Glutamatergic neuron (in vitro differentiated cells): ENCODE measurements at regions not wholly inside any gene's neighbourhood (a gene's known extent, or its start where the extent isn't known, plus 50 kb on each side); places are given as distances from the start of the nearest gene placed in this dataset.

Source experiments
- DNase-seq: peaks from one replicate; pipeline ENCODE4 v3.0.0; 2022
- H3K27ac Mint-ChIP-seq: one replicate; pipeline ENCODE4 v1.8.0; 2020; ENCODE audit warnings: mild to moderate bottlenecking, mixed read lengths, inconsistent platforms; ENCODE audit not compliant: unreplicated experiment
- H3K27me3 Mint-ChIP-seq: one replicate; pipeline ENCODE4 v1.8.0; 2020; ENCODE audit warnings: mild to moderate bottlenecking, moderate library complexity, mixed read lengths, inconsistent platforms; ENCODE audit not compliant: unreplicated experiment
- H3K36me3 Mint-ChIP-seq: one replicate; pipeline ENCODE4 v1.8.0; 2020; ENCODE audit warnings: mild to moderate bottlenecking, mixed read lengths, inconsistent platforms; ENCODE audit not compliant: unreplicated experiment
- H3K4me1 Mint-ChIP-seq: one replicate; pipeline ENCODE4 v1.8.0; 2020; ENCODE audit warnings: mild to moderate bottlenecking, low read depth, mixed read lengths, inconsistent platforms; ENCODE audit not compliant: unreplicated experiment
- H3K4me3 Mint-ChIP-seq: one replicate; pipeline ENCODE4 v1.8.0; 2020; ENCODE audit warnings: mild to moderate bottlenecking, mixed read lengths, inconsistent platforms; ENCODE audit not compliant: unreplicated experiment
- H3K9me3 Mint-ChIP-seq: one replicate; pipeline ENCODE4 v1.8.0; 2020; ENCODE audit warnings: mild to moderate bottlenecking, moderate library complexity, mixed read lengths, inconsistent platforms; ENCODE audit not compliant: unreplicated experiment
- TF ChIP-seq, protein P1 (sequence below): fragments of 200-600 bp; sonication (generic); IDR thresholded peaks from one replicate; pipeline ENCODE4 v1.5.0; 2021; ENCODE audit not compliant: partially characterized antibody, unreplicated experiment

DNA sequence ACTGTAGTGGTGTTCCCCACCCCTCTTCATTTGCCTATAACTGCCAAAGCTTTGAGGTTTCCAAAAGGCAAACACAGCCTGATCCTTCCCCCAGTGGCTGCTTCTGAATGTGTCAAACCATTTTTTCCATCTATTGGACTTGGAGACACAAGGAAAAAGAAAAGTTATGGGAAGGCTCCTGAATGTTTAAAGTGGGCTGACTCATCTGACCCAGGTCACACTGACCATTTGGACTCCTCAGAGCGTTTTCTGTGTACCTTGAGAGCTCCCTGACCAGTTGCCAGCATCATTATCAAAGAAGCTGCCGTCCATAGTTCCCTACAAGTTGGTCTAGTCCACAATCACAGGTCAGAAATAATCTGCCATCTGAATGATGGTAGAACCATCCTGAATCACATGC lies 123.4 kb upstream of the COL3A1 start:
- no peak overlapping the region for H3K27ac Mint-ChIP-seq
- DNase-seq, result no peak
- peaks cover 2% of the 10 kb centered on the region for H3K27me3 Mint-ChIP-seq
- H3K9me3 Mint-ChIP-seq, result no peaks in the 10 kb centered on the region
- peaks cover 8% of the 10 kb centered on the region for H3K4me1 Mint-ChIP-seq
- no peaks in the 10 kb centered on the region for H3K36me3 Mint-ChIP-seq
- no peak overlapping the region for H3K4me3 Mint-ChIP-seq
- TF ChIP-seq, protein P1, sequence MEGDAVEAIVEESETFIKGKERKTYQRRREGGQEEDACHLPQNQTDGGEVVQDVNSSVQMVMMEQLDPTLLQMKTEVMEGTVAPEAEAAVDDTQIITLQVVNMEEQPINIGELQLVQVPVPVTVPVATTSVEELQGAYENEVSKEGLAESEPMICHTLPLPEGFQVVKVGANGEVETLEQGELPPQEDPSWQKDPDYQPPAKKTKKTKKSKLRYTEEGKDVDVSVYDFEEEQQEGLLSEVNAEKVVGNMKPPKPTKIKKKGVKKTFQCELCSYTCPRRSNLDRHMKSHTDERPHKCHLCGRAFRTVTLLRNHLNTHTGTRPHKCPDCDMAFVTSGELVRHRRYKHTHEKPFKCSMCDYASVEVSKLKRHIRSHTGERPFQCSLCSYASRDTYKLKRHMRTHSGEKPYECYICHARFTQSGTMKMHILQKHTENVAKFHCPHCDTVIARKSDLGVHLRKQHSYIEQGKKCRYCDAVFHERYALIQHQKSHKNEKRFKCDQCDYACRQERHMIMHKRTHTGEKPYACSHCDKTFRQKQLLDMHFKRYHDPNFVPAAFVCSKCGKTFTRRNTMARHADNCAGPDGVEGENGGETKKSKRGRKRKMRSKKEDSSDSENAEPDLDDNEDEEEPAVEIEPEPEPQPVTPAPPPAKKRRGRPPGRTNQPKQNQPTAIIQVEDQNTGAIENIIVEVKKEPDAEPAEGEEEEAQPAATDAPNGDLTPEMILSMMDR, result no peak

DNA sequence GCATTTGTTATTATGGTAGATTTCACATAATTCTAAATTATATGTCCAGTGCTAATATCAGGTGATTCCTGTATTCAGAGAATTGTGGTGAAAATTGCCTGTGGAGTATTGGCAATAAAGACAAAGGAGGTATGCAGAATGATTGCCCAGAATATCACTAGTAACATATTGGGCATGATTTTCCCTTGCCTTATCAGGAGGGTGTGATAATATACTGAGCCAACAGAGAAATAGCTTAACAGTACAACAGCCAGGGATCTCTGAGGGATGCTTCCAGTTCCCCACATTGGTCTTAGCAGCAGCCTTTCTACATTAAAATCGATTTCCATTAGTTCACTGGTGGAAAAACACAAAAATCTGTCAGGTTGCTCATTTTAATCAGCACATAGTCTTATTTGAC lies 122.9 kb upstream of the COL3A1 start:
- Mint-ChIP-seq H3K9me3 (no peaks in the 10 kb centered on the region), H3K36me3 (no peaks in the 10 kb centered on the region), H3K4me3 (no peak overlapping the region), H3K27me3 (peaks cover 2% of the 10 kb centered on the region), H3K4me1 (peaks cover 8% of the 10 kb centered on the region), H3K27ac (no peak overlapping the region)
- TF ChIP-seq, protein P1, result no peak
- no peak for DNase-seq

DNA sequence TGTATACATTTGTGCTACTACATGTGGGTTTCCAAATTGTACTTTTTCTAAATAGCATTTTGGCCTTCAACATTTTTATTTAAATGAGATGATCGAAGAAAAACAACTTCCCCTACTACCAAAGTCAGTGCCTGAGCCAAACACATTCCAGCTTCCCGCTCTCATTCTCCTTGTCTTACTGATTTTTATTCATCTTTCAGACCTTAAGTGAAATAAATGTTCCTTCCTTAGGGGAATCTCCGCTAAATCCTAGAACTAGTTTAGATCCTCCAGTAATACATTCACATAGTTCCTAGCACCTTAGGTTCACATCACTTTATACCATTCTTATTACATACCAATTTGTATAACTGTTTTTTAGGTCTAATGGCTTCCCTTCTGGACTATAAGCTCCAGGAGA lies 122.3 kb upstream of the COL3A1 start:
- Mint-ChIP-seq H3K4me1 (peaks cover 8% of the 10 kb centered on the region), H3K4me3 (no peak overlapping the region), H3K9me3 (no peaks in the 10 kb centered on the region), H3K27me3 (peaks cover 2% of the 10 kb centered on the region), H3K36me3 (no peaks in the 10 kb centered on the region), H3K27ac (no peak overlapping the region)
- no peak for DNase-seq
- TF ChIP-seq, protein P1, result no peak

DNA sequence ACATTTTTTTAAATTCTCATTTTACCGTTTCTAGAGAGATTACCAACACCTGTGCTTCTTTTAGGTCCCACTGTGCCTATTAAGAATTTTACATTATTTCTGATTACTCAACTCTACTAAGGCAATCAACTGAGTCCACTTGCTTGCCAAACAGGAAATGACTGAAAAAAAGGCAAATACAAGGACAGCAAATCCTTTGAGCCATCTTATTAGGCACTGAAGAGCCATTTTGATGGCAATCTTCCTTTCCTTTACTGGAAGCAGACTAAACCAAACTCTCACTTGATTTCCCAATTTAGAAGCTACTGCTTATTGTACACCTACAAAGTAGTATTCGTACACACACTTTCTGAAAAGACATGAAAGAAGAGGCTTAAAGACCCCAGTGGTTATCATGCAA lies 121.4 kb upstream of the COL3A1 start:
- H3K4me1 Mint-ChIP-seq, result peaks cover 8% of the 10 kb centered on the region
- H3K9me3 Mint-ChIP-seq, result no peaks in the 10 kb centered on the region
- no peaks in the 10 kb centered on the region for H3K36me3 Mint-ChIP-seq
- no peak overlapping the region for H3K4me3 Mint-ChIP-seq
- TF ChIP-seq, protein P1, result no peak
- peaks cover 2% of the 10 kb centered on the region for H3K27me3 Mint-ChIP-seq
- DNase-seq, result no peak
- H3K27ac Mint-ChIP-seq, result no peak overlapping the region

DNA sequence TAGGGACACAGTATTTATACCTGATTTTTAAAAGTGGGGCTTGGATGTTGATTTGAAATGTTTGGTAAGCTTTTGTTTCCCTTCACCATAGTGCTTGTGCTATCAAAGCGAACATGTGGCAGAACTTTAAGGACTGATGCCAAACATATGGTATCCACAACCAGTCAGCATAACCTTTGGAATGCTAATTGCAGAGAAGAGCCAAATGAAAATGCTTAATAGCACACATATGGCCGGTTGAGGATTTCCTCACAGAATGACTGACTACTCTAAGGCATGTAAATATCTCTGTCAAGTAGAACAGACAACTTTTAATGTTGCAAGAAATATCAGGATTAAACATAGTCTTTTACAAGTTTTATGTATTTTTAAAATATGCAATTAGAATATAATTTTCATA lies 120.9 kb upstream of the COL3A1 start:
- Mint-ChIP-seq H3K27me3 (peaks cover 2% of the 10 kb centered on the region), H3K27ac (no peak overlapping the region)
- no peak for DNase-seq

More for the DNA sequence above, 120.9 kb upstream of the COL3A1 start:
- Mint-ChIP-seq H3K4me3 (no peak overlapping the region), H3K4me1 (peaks cover 8% of the 10 kb centered on the region), H3K9me3 (no peaks in the 10 kb centered on the region), H3K36me3 (no peaks in the 10 kb centered on the region)
- TF ChIP-seq, protein P1, result no peak
